K562 (cell line): ENCODE measurements at regions not wholly inside any gene's neighbourhood (a gene's known extent, or its start where the extent isn't known, plus 50 kb on each side); places are given as distances from the start of the nearest gene placed in this dataset.

Experiments
- CC2D1A ChIP-seq: fragments of 450-650 bp; IDR thresholded peaks from 2 replicates; pipeline ENCODE4 v1.6.1; 2017; ENCODE audit warnings: mild to moderate bottlenecking
- HDAC2 ChIP-seq: fragments of 450-650 bp; IDR thresholded peaks from 2 replicates; pipeline ENCODE4 v1.6.1; 2016; ENCODE audit warnings: mild to moderate bottlenecking
- RBFOX2 ChIP-seq: fragments of 200-400 bp; formaldehyde crosslinking; IDR thresholded peaks from 2 replicates; pipeline ENCODE4 v1.6.1; 2017; ENCODE audit warnings: low read depth, mild to moderate bottlenecking, low read length, moderate library complexity
- TRIM24 ChIP-seq, 2 experiments: fragments of 450-650 bp; IDR thresholded peaks; 2 replicates each; pipeline ENCODE4 v1.6.1; 2016

DNA sequence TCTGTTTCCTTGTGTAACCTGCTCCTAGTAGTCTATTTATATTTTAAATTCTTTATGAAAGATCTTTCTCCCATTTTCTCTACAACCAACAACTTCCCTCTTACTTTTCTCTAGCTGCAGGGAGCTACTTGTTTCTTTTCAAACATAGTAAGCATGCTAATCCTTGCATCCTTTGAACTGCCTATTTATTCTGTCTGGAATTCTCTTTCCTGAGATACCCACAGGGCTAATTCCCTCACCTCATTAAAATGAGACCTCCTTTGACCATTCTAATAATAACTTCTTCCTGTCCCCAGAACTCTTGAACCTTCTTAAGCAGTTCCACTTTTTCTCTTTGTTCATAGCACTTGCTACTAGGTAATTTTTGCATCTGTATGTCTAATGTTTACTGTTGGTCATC lies 620.6 kb upstream of the CDH18 start:
- no peak for TF ChIP-seq RBFOX2
- TF ChIP-seq HDAC2: no peak
- no peak for TF ChIP-seq CC2D1A
- no peak for TF ChIP-seq TRIM24 (IDR thresholded peaks at IDR 0.05)
